BJ (cell line): ENCODE measurements at regions not wholly inside any gene's neighbourhood (a gene's known extent, or its start where the extent isn't known, plus 50 kb on each side); places are given as distances from the start of the nearest gene placed in this dataset.

ENCODE experiments used
- CTCF ChIA-PET: fragments of 350-600 bp; formaldehyde crosslinking; extraction: SDS; loops from one replicate; lab custom pipeline; 2021; ENCODE audit warnings: antibody characterized with exemption, inconsistent platforms; lab: Yijun Ruan, JAX
- POLR2A ChIA-PET: fragments of 300-600 bp; sonication (Branson Sonifier 250); formaldehyde crosslinking; extraction: SDS; loops from one replicate; lab custom pipeline; 2021; ENCODE audit warnings: antibody characterized with exemption; lab: Charles Lee
- DNase-seq: peaks from one replicate; pipeline ENCODE4 v3.0.0-alpha.2; 2011; ENCODE audit warnings: low read depth
- H3K27me3 ChIP-seq: 2 replicates; pipeline ENCODE4 v1.6.0; 2011; ENCODE audit warnings: low read length; ENCODE audit not compliant: control insufficient read depth, insufficient read depth
- H3K36me3 ChIP-seq: 2 replicates; pipeline ENCODE4 v1.5.1; 2011; ENCODE audit warnings: low read length; ENCODE audit not compliant: control insufficient read depth, insufficient read depth
- H3K4me3 ChIP-seq: 2 replicates; pipeline ENCODE4 v1.5.1; 2011; ENCODE audit warnings: low read depth, mild to moderate bottlenecking, control low read depth, low read length
- TF ChIP-seq, protein P1 (sequence below): IDR thresholded peaks from 2 replicates; pipeline ENCODE4 v1.5.1; 2011; ENCODE audit warnings: low read depth, mild to moderate bottlenecking, control low read depth, inconsistent platforms, low read length, moderate library complexity; ENCODE audit not compliant: insufficient read depth

DNA sequence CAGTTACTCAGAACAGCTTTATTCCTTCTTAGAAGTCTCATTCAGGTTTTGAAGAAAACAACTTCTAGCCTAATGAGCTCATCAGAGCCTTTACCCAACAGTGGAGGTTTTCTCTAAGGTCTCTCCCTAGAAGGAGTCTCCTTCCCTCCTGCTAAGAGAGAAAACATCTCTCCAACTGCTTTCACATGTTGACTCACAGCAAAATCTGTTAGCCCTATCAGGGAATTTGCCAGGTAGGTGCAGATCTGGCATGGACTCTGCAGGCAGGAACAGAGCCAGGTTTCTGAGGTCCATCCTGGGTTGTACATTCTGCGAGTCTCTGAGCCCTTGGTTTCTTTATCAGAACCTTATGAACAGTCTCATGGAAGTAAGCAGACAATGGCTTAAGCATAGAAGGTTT, 214.4 kb downstream of the HIPK3 start:
- POLR2A ChIA-PET, result no interaction called here
- CTCF ChIA-PET, result no interaction called here

DNA sequence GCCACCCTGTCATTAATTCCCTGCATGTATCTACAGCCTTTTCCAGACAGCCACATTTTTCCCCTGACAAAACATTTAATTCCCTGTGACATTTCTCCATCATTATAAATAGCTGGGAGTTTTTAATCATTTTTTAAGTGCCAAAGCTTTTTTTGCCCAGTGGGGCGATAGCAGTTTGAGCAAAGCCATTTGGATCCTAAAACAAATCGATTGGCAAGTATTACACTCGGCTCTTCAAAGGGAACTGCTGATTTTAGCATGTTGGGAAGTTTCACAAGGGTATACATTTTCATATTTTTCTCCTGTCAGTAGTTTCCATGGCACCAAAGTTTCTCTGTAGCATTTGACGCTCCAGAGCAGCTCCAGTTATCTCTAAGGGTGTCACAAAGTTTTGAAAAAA, 210.8 kb downstream of the HIPK3 start:
- Histone ChIP-seq H3K27me3 (no peaks in the 10 kb centered on the region), H3K4me3 (no peak overlapping the region), H3K36me3 (no peaks in the 10 kb centered on the region)
- TF ChIP-seq, protein P1, sequence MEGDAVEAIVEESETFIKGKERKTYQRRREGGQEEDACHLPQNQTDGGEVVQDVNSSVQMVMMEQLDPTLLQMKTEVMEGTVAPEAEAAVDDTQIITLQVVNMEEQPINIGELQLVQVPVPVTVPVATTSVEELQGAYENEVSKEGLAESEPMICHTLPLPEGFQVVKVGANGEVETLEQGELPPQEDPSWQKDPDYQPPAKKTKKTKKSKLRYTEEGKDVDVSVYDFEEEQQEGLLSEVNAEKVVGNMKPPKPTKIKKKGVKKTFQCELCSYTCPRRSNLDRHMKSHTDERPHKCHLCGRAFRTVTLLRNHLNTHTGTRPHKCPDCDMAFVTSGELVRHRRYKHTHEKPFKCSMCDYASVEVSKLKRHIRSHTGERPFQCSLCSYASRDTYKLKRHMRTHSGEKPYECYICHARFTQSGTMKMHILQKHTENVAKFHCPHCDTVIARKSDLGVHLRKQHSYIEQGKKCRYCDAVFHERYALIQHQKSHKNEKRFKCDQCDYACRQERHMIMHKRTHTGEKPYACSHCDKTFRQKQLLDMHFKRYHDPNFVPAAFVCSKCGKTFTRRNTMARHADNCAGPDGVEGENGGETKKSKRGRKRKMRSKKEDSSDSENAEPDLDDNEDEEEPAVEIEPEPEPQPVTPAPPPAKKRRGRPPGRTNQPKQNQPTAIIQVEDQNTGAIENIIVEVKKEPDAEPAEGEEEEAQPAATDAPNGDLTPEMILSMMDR, result no peak
- DNase-seq, result no peak
- ChIA-PET POLR2A (no interaction called here), CTCF (interaction anchor here (0.6 to 0.8 kb wide), 3 partner anchors 8 to 121 kb away, joined by 3 read pairs; no protein-coding TSS in a partner anchor)

More for the DNA sequence above, 214.4 kb downstream of the HIPK3 start:
- Histone ChIP-seq H3K27me3 (no peaks in the 10 kb centered on the region), H3K4me3 (no peak overlapping the region), H3K36me3 (no peaks in the 10 kb centered on the region)
- TF ChIP-seq, protein P1, result no peak
- DNase-seq, result no peak

DNA sequence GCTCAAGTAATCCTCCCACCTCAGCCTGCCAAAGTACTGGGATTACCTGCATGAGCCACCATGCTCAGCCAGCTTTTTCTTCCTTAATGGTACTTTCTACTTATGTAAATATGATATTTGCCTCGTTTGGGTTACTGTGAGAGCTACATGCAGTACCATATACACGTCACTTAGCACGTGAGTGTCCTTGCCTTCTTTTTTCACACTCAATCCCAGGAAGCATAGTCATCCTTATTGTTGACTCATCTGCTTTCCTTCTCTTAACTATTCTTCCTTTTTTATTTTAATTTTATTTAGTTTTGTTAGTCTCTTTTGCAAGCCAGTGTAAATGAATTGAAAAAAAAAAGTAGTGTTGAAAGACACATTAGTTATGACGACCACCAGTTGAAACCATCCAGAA, 205.9 kb downstream of the HIPK3 start:
- Histone ChIP-seq H3K36me3 (no peaks in the 10 kb centered on the region), H3K27me3 (no peaks in the 10 kb centered on the region), H3K4me3 (no peak overlapping the region)
- POLR2A ChIA-PET, result no interaction called here
- TF ChIP-seq, protein P1, result no peak
- DNase-seq, result no peak
- CTCF ChIA-PET, result interaction anchor here (0.6 to 0.8 kb wide), 2 partner anchors 48 to 101 kb away, joined by 3 to 4 read pairs; no protein-coding TSS in a partner anchor

DNA sequence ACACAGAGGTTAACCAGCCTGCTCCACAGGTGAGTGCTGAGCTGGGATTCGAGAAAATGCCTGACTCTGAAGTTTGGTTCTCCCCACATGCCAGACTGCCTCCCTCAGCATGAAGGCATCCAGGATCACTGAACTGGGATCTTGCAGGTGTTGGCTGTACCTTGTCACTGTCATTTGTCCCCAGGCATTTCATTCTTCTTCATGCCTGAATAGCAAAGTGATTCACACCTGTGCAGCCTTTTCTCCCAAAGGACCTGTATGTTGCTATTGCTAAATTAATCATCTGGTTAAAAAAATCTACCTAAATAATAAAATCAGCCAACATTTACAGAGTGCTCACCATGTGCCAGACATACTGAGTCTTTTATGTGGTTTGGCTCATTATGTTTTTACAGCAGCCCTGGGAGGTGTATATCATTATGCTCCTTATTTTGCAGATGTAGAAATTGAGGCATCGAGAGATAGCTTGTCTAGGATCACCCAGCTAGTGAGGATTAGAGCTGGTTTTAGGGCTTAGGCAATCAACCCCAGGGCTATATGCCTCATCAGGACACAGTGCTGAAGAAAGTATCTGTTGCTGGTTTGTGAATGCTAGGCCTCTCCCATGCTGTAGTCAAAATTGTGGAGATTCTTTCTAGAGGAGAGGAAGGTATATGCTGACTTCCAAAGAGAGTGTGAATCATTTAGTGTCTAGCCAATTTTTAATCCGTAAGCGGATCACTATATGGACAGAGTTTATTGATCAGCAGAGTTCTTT, 204.4 kb downstream of the HIPK3 start:
- POLR2A ChIA-PET, result no interaction called here
- TF ChIP-seq, protein P1, result no peak
- no peak overlapping the region for H3K4me3 ChIP-seq
- no peak for DNase-seq
- H3K36me3 ChIP-seq, result no peaks in the 10 kb centered on the region
- no peaks in the 10 kb centered on the region for H3K27me3 ChIP-seq
- CTCF ChIA-PET, result interaction anchor here (0.7 kb wide), 1 partner anchor 9 kb away, joined by 3 read pairs; no protein-coding TSS in a partner anchor

DNA sequence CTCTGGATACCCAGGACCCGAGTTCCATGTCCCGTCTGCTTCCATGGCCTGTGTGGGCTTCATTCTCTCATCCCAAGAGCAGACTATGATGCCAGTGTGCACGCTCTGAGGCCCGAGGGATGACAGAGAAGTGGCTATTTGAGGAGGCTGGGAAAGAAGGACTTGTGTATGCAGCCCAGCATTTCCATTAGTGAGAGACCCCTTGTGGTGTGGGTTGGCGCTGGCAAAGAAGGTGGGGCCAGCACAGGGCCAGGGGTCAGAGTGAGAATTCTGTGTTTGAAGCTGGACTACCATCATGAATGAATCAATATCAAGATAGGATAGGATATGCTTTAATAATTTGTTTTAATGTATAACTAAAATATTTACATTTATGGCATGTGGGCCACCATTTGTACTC, 200.8 kb downstream of the HIPK3 start:
- TF ChIP-seq, protein P1, result no peak
- H3K36me3 ChIP-seq, result no peaks in the 10 kb centered on the region
- DNase-seq, result no peak
- ChIA-PET POLR2A (no interaction called here), CTCF (no interaction called here)
- H3K27me3 ChIP-seq, result no peaks in the 10 kb centered on the region
- no peak overlapping the region for H3K4me3 ChIP-seq
